GM18511 (cell line): ENCODE measurements at regions not wholly inside any gene's neighbourhood (a gene's known extent, or its start where the extent isn't known, plus 50 kb on each side); places are given as distances from the start of the nearest gene placed in this dataset.
"Not testable (repeated sequence)": the region's sequence is repeated elsewhere in the genome, so short reads cannot be mapped to it uniquely, and the experiment has no call there.

Experiments
- ATAC-seq: cut with Tn5 transposase; IDR thresholded peaks from one replicate; pipeline ENCODE4 v1.9.1; 2021; ENCODE audit warnings: mild to moderate bottlenecking, moderate library complexity; ENCODE audit not compliant: unreplicated experiment

DNA sequence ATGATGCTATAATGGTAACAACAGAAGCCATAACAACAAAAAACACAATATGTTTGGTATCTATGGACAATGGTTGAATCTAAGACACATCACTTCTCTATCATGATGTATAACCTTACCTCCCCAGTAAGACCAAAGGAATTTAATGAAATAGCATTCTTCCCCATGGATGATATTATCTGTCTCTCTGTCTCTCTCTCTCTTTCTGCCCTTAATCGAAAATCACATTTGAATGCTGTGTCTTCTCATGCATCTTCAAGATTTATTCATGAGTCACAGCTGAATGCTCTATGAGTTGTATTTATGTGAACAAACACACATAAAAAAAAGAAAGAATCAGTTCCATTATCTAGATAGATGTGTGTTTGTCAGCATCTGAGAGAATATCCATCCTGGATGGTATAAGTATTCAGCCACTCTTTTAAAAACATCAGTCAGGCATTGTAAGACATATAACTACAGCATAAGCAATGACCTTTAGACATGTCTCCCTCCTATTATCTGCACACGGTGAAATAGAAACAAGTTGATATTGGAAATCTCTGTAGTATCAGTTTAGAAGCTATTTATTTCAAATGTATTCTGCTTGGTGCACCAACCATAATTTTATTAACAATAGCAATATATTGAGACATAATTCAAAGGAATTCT, 433.3 kb downstream of the TOX3 start:
- no peak for ATAC-seq

DNA sequence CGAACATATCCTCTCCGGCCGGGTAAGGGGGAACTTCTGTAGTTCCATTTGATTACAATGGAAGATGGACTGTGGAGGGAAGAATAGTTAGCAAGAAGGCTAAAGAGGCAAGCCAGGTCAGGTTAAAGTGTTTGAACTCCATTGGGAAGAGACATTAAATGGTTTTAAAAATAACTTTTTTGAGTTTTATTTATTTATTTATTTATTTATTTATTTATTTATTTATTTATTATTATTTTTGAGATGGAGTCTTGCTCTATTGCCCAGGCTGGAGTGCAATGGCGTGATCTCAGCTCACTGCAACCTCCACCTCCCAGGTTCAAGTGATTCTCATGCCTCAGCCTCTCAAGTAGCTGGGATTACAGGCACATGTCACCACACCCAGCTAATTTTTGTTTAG, 441.9 kb downstream of the TOX3 start:
- not testable (repeated sequence) for ATAC-seq

DNA sequence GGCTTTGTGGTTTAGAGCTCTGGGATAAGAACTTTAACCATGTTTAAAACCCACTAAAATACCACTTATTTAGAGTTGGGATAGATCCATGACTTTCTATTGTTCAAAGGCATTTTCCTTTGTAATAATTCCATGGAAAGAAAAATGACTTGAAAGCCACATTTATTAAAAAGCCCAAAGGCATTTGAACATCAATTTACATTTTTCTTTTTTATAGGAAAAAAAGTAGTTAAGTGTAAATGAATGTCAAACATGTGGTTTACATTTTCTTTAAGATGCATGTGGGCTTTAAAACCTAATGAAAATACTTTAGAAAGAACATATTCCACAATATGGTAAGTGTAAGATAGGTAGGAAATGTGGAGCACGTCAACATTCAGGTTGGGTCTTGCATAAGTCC, 443.2 kb downstream of the TOX3 start:
- no peak for ATAC-seq

DNA sequence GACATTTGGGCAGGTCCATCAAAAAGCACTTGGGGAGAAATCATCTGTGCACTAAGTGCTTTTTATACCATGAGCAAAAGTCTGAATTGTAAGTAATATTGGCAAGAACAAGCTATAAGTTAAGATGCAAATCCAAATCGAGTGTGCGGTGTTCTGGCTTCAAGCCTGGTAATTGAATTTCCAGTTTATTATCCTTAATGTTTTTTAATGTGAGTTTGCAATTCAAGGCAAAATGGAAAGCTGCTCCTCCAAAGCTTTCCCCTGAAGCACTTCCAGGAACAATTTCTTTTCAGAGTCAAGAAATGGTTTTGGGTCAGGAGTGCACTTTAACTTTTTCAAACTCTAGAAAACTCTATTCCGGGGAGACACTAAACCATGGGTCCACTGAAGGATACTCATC, 445.7 kb downstream of the TOX3 start:
- ATAC-seq: no peak

DNA sequence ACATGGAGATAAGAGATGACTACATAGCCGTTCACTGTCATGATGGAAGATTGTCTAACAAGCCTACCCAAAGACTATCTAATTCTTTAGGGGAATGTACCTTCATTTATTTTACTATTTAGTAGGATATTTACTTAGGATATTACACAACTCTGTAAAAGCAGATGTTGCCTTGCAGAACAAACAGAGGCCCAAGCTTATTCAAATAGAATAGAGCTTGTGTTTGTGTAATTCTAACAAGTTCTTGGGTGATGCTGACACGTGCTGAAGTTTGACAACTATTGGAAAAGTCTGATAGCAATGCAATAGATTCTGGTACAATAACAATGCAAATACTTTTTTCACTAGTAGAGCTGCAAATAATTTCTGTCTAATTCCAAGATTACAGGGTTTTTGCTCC, 447.6 kb downstream of the TOX3 start:
- ATAC-seq: no peak

DNA sequence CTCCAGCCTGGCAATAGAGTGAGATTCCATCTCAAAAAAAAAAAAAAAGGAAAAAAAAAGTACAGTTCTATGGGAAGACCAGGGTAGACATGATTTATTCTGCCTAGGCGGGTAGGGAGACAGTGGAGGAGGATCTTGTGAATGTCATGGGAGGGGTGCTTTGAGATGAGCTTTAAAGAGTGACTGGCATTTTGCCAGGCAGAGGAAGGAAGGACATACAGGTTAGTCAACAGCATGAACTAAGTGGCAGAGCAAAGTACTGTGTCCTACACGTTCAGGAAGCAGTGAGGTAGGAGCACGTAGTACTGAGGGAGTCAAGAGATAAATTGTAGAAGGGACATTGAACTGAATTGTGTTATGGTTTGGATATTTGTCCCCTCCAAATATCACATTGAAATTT, 451.5 kb downstream of the TOX3 start:
- no peak for ATAC-seq

DNA sequence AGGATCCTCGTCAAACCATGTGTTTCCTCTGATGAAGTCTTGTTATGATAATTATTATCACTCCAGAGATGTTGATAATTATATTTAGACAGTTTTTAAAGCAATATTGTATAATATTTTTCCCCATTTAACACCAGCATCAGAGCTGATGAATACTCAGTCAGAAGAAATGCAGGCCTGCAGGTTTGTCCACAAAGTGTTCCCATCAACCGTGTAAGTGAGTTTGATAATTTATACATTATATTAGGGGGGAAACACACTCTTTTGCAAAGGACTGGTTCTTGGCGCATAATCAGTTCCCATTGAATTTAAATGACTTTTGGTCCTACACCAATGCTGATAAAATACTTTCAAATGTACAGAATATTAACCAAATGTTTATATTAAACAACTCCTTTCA, 454.8 kb downstream of the TOX3 start:
- no peak for ATAC-seq

DNA sequence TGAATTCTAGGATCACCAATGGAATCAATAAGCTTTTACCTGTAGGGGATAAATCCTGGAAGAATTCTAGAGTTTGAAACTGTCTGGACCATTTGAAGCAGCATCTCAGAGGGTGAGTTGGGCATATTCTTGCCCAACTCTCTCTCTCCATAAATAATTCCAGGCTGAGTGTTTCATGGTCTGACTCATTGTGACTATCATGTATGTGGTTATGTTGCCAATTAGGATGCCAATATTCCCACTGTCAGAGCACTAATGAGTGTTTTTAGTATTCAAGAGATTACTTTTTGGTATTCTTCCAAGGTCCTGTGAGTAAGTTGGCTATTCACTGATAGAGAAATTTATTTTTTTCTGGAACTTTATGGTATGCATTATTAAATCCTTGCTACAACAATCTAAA, 456.9 kb downstream of the TOX3 start:
- ATAC-seq: no peak

DNA sequence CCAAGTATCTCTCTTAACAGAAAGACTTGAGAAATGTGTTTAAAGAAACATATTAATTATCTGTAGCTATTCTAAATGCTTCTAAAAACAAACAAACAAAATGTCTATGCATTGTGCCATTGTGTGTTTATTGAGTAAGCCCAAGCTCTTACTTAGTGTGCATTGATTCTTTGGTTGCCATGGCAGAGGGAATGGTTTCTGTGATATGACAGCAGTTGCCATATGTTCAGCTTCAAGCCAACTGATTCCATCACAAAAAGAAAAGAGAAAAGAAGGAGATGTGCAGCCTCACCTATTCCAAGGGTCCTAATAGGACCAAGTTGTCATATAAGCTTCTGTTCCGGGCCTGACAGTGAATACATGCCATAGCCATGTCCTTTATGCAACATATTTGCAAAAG, 457.5 kb downstream of the TOX3 start:
- ATAC-seq: no peak

DNA sequence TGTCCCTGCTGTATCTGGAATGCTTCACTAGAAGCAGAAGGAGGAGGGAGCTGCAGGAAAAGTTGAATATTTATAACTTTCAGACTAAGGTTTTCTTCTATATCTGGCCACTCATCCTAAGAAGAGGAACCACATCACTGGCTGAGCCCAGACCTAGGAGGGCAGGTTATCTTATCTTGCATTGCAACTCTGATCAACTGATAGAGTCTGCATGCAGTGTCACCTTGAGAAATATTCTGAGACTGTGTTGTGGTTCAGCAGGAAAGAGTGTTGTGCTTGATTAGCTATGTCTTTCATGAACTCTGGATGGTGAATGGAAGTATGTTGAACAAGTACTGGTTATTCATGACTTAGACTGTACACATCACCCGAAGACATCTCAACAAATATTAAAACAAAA, 460.0 kb downstream of the TOX3 start:
- ATAC-seq: no peak

DNA sequence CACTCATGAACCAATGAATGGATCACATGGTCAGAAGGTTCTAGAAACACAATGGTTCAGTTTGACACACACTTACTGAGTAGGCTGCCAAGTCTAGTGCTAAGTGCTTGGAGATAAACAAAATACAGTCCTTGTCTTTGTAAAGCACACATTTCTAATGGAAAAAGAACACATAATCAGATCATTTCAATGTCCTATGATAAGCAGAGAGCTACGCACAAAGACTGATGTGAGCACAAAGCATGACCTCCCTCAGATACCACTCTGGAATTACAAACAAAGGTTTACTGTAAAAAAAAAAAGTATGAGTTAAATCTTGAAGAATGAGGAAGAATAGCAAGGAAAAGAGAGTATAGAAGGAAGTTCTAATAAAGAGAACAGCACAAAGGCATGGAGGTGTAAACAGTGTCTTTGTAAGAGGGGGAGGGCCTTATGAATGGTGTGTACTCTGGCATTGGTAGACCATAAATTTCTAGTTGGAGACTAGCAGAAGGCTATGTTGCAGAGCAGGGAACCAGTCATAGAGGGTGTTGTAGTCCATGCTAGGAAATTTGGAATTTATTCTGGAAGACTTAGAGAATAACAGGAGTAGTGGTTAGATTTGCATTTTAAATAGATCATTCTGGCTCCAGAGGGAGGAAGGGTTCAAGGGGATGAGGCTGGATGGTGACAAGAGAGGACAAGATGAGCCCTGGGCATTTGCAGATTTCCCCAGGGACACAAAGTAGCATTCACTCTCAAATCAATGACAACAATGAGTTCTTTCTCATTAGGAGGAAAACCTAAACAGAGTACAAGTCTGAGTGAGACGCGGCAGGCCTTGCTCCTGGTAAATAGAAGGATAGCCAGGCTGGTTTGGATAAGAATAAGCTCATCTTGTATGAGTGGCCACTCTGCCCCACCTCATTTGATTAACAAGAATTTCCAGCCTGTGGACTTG, 468.0 kb downstream of the TOX3 start:
- ATAC-seq: no peak

DNA sequence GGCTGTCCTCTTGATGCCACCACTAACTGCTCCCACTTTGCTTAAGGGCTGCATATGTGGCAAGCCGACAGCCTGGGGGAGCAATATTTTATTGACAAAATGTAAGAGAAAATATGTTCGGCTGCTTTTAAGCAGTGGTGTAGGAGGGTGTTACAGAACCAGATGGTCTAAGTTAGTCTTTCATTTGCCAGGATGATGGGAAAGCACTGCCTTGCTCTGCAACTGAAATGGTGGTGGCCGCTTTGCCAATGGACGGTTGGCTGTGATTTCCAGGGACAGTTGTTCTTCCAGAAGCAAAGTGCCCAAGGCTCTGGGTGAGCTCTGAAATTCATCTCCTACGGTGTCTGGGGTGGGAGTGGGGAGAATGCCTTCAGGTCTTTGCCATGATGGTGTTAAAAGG, 469.3 kb downstream of the TOX3 start:
- no peak for ATAC-seq

DNA sequence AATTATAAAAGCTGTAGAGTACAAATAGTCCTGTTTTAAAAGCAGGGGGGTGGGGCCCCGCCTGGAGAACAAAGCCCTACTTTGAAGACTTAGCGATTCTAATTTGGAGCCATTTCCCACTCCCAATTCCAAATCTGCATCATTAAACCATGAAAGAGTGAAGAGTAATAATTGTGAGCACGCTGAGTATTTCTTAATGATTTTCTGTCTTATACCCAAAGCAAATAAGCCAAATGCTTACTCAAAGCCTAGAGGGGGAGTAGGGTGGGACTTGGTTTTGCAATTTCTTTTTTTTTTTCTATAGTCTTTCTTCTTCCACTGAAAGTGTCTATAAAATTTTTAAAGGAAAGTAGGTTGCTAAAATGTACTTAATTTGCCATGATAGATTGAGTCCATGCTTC, 470.1 kb downstream of the TOX3 start:
- no peak for ATAC-seq

DNA sequence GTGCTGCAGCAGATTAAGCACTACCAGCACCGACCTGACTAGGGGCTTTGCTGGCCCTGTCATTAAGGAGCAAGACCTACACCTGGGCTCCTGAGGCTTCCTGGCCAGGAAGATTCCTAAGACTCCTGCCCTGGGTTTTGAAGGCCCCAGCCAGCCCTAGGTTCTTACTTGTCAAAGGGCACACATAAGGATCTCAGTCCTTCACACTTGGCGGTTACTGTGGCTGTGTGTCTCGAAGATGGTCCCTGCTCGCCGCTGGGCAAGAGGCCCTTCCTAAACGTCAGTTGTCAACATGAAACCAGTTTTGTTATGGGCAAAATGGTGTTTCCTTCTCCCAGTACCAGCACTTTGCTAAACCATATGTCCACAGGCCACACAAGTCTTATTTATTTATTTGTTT, 470.6 kb downstream of the TOX3 start:
- no peak for ATAC-seq

DNA sequence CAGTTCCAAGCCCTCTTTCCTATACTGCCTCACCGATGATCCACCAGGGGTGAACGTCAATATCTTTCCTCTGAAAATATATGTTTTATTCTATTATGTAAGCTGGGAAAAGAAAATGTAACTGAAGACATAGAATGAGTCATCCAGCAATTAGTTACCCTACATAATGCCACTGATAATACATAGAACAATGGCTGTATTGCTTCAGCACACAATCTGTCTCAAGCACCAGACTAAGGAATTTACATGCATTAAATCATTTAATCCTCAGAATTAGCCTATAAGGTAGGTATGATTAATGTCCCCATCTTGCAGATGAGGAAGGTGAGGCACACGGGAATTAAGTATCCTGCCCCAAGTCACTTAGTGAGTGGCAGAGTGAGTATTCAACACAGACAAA, 472.8 kb downstream of the TOX3 start:
- ATAC-seq: no peak

DNA sequence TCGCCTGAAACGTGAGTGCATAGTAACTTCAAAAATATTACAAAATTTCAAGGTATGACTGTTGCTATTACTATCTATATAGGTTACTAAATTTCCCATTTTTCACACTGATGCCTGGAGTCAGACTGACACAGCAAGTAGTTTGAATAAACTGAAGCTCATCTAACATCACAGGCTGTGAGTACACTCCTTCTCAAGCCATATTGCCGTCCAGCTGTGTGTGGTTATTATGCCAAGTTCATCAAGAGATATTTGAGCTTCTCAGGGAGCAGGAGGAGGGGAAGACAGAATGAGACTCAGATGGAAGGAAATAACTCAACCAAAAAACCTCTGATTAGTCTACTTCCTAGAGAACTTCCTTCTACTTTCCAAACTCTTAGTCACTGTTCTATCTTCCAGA, 473.9 kb downstream of the TOX3 start:
- ATAC-seq: no peak

DNA sequence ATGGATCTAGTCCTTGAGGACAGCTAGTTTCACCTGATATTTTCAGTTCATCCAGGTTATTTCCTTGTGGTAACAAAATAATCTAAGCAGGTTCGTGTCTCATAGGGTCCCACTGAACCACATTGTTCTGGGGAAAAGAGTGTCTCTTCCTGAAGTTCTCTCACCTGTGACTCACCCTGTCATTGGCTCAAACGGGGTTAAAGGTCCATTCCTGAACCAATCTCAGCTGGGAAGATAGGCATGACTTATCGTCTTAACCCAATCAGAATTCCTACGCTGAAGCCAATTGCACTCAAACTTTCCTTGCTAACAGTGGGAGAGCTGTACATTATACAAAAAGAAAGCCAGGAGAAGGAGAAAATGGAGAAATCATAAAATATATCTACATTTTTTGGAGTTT, 475.8 kb downstream of the TOX3 start:
- ATAC-seq: no peak

DNA sequence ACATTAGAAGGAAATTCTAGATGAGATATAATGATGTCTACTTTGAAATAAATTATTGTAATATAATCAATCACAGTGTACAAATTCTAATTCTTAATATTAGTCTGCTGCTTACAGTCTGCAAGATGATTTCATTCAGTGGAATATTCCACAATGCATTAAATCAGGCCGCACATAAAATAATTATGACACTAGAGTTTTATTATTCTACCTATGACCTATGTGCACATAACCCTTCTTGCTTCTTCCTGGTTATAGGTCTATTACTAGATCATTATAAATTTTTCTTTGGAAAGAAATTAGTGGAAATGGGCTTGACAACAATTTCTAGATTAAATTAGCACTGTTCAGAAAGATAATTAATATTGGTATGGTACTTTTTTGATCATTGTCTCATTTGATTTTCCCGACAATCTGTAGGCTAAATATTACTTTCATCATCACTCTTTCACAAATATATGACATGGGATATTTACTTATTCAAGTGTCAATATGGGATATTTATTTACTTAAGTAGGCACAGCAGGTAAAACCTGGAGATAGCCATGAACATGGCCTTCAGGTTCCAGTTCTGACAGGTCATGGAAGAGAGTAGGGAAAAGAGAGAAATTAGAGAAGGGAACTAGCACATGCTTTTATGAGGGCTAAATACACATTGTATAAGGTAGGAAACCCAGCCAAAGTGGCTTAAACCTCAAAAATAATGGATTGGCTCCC, 476.4 kb downstream of the TOX3 start:
- no peak for ATAC-seq

DNA sequence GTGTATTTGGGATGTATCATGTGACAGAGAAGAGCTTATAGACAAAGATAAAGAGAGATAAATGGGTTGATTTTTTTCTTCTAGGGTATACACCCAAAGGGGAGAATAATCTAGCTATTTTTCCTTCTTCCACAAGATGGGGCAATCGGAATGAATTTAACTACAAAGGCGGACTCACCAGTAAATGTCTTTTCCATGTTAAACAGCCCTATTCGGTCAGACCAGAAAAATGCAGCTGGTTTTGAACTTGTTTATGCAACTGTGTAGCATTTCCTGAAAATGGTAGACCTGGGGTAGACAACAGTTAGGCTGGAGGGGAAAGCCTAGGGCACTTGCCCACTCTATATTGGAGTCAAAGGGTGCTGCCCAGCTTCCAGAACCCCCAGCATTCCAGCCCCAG, 477.1 kb downstream of the TOX3 start:
- ATAC-seq: no peak

DNA sequence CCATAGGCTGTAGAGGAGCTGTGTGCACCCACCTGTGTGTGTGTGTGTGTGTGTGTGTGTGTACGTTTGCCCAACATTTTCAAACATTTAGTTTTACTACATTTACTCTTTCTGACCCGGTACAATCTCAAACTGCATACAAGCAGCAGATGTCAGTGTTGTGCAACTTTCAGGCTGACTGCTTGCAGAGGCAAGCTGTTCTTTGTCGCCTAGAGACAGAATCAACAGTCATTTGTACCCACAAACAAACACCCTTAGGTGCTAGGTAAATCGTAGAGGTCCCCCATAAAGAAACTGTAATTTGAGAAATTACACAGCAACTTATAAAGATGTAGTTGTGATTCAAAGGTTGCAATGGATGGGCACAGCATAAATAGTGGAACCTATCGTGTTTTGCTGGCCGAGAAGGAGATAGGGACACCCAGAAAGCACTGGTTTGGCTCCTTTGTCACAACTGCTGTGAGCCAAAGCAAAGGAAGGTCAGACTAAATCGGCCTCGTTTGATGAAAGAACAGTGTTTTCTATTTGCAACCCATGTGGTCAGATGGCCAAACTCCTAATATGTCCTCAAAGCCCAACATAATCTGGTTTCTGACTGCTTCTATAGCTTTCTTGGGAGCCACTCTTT, 478.4 kb downstream of the TOX3 start:
- ATAC-seq: no peak

DNA sequence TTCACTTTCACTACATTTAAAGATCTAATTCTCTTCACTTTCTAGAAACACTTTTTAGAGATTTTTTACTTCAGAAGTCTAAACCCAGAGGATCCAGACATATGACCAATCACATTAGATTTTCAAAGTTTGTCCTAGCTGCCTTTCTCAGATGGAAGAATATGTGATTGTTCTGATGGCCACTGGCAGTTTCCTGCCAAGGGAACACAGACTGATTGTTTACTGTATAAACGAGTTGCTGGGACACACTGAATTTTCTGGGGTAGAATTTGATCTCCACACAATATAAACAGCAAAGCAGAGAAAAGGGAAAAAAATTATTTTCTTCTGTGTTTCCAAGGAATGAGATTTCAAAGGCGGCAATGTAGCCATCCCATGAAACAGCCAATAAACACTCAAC, 480.0 kb downstream of the TOX3 start:
- no peak for ATAC-seq
